ENCODE measurements at regions not wholly inside any gene's neighbourhood (a gene's known extent, or its start where the extent isn't known, plus 50 kb on each side); places are given as distances from the start of the nearest gene placed in this dataset.

DNA sequence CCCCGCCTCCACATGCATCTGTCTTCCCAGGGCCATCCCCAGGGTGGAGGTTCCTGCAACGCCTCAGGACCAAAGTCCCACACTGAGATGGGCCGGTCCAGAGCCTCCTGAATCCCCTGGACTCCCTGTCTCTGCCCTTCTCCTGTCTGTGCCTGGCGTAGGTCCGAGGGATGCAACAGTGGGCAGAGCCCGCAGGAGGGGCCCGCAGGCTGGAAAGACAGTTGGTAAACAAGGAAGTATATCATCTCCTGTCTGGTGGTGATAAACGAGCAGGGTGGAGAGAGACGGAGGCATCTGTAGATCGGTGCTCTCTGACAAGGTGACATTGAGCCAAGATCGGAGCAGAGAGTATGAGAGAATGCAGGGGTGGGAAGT, 72.6 kb upstream of the RAB6C start:
- TF ChIP-seq, protein P1, sequence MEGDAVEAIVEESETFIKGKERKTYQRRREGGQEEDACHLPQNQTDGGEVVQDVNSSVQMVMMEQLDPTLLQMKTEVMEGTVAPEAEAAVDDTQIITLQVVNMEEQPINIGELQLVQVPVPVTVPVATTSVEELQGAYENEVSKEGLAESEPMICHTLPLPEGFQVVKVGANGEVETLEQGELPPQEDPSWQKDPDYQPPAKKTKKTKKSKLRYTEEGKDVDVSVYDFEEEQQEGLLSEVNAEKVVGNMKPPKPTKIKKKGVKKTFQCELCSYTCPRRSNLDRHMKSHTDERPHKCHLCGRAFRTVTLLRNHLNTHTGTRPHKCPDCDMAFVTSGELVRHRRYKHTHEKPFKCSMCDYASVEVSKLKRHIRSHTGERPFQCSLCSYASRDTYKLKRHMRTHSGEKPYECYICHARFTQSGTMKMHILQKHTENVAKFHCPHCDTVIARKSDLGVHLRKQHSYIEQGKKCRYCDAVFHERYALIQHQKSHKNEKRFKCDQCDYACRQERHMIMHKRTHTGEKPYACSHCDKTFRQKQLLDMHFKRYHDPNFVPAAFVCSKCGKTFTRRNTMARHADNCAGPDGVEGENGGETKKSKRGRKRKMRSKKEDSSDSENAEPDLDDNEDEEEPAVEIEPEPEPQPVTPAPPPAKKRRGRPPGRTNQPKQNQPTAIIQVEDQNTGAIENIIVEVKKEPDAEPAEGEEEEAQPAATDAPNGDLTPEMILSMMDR (conservative IDR thresholded peaks at IDR 0.05): no peak
- no peak overlapping the region for H3K27ac ChIP-seq

GRCh38 chr2:129907256-129907998, 72.0 kb upstream of the RAB6C start:
- H3K27ac ChIP-seq: no peak overlapping the region
- TF ChIP-seq, protein P1 (conservative IDR thresholded peaks at IDR 0.05): no peak

DNA sequence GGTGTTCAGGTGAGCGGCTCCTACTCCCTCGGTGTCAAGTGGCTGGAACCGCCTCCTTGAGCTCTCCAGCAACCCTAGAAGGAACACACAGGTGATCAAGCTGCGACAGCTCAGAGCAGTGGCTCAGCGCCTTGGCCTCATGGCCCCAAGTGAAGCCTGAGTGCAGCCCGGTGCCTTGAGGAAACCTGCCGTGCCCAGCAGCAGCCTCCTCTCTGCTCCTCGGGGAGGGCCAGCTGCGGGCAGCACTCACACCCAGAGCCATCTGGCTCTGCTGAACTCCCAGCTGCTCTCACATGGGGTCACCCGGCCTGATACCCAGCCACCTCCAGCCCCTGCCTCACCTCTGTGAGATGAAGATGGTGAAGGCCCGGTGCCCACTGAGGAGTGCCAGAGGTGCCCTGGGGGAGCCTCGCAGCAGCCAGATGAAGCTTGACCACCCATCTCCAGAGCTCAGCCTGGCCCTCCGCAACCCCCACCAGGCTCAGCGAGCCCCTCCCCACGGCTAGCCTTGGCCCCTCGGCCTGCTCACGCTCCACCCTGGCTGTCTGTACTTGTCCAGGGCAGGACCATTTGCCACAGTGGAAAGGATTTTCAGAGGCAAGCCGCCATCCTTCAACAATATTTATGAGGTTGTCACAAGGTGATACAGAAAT, 70.6 kb upstream of the RAB6C start:
- no peak overlapping the region for H3K27ac ChIP-seq
- TF ChIP-seq, protein P1 (conservative IDR thresholded peaks at IDR 0.05): no peak

GRCh38 chr2:129909651-129910418, 69.6 kb upstream of the RAB6C start:
- H3K27ac ChIP-seq: no peak overlapping the region
- TF ChIP-seq, protein P1 (conservative IDR thresholded peaks at IDR 0.05): no peak

- H3K27ac ChIP-seq: no peak overlapping the region
- TF ChIP-seq, protein P1 (conservative IDR thresholded peaks at IDR 0.05): no peak
Observed at GRCh38 chr2:129910446-129911362, 68.8 kb upstream of the RAB6C start.

- H3K27ac ChIP-seq: no peak overlapping the region
- TF ChIP-seq, protein P1 (conservative IDR thresholded peaks at IDR 0.05): no peak
Observed at GRCh38 chr2:129911363-129912065, 68.0 kb upstream of the RAB6C start.

Data from VCaP (cell line).